HG02571 (cell line): ENCODE measurements at regions not wholly inside any gene's neighbourhood (a gene's known extent, or its start where the extent isn't known, plus 50 kb on each side); places are given as distances from the start of the nearest gene placed in this dataset.
"Not testable (repeated sequence)": the region's sequence is repeated elsewhere in the genome, so short reads cannot be mapped to it uniquely, and the experiment has no call there.

Source experiments
- ATAC-seq: cut with Tn5 transposase; IDR thresholded peaks from one replicate; pipeline ENCODE4 v1.9.1; 2021; ENCODE audit warnings: mild to moderate bottlenecking, moderate library complexity; ENCODE audit not compliant: unreplicated experiment

- not testable (repeated sequence) for ATAC-seq
These were observed 385.5 kb downstream of the TMEM121 start for GRCh38 chr14:105911848-105912292.

- no peak for ATAC-seq
These were observed 386.3 kb downstream of the TMEM121 start for GRCh38 chr14:105912641-105913180.

GRCh38 chr14:105913221-105913620 is 386.8 kb downstream of the TMEM121 start:
- ATAC-seq, result no peak

GRCh38 chr14:105913861-105914260 is 387.5 kb downstream of the TMEM121 start:
- ATAC-seq, result no peak

GRCh38 chr14:105914281-105914680 is 387.9 kb downstream of the TMEM121 start:
- ATAC-seq, result not testable (repeated sequence)

GRCh38 chr14:105914738-105915385 is 388.5 kb downstream of the TMEM121 start:
- ATAC-seq, result no peak

- not testable (repeated sequence) for ATAC-seq
These were observed 389.2 kb downstream of the TMEM121 start for GRCh38 chr14:105915546-105915945.

- ATAC-seq, result not testable (repeated sequence)
These were observed 391.0 kb downstream of the TMEM121 start for GRCh38 chr14:105917136-105917932.

- ATAC-seq, result no peak
These were observed 391.6 kb downstream of the TMEM121 start for GRCh38 chr14:105917933-105918436.

GRCh38 chr14:105918496-105919262 is 392.3 kb downstream of the TMEM121 start:
- no peak for ATAC-seq

GRCh38 chr14:105919458-105920150 is 393.2 kb downstream of the TMEM121 start:
- no peak for ATAC-seq

GRCh38 chr14:105920151-105920700 is 393.8 kb downstream of the TMEM121 start:
- not testable (repeated sequence) for ATAC-seq

GRCh38 chr14:105920803-105921755 is 394.7 kb downstream of the TMEM121 start:
- ATAC-seq, result not testable (repeated sequence)

GRCh38 chr14:105921781-105922180 is 395.4 kb downstream of the TMEM121 start:
- not testable (repeated sequence) for ATAC-seq

- not testable (repeated sequence) for ATAC-seq
These were observed 397.3 kb downstream of the TMEM121 start for GRCh38 chr14:105923520-105924191.

- ATAC-seq, result no peak
These were observed 398.7 kb downstream of the TMEM121 start for GRCh38 chr14:105924951-105925591.

- no peak for ATAC-seq
These were observed 399.4 kb downstream of the TMEM121 start for GRCh38 chr14:105925615-105926372.
